Endodermal cell (in vitro differentiated cells): ENCODE measurements at regions not wholly inside any gene's neighbourhood (a gene's known extent, or its start where the extent isn't known, plus 50 kb on each side); places are given as distances from the start of the nearest gene placed in this dataset.
A peak's percentile ranks its signal among the peaks of the same experiment; 100 is the strongest.
"Not testable (repeated sequence)": the region's sequence is repeated elsewhere in the genome, so short reads cannot be mapped to it uniquely, and the experiment has no call there.

Source experiments
- DNase-seq: peaks from one replicate; pipeline ENCODE4 v3.0.0-alpha.2; 2017
- H3K27ac ChIP-seq: 2 replicates; pipeline ENCODE4 v1.5.1; 2013; ENCODE audit warnings: mild to moderate bottlenecking, low read depth, low read length, moderate library complexity
- H3K27me3 ChIP-seq: 2 replicates; pipeline ENCODE4 v1.6.1; 2013; ENCODE audit warnings: mild to moderate bottlenecking, low read length, moderate library complexity; ENCODE audit not compliant: insufficient read depth, control insufficient read depth, poor library complexity, severe bottlenecking
- H3K36me3 ChIP-seq: 2 replicates; pipeline ENCODE4 v1.7.0; 2013; ENCODE audit warnings: mild to moderate bottlenecking, low read length, moderate library complexity; ENCODE audit not compliant: control insufficient read depth, insufficient read depth
- H3K4me1 ChIP-seq: one replicate; pipeline ENCODE4 v1.7.0; 2013; ENCODE audit warnings: low read length; ENCODE audit not compliant: control insufficient read depth, insufficient read depth
- H3K4me3 ChIP-seq: 2 replicates; pipeline ENCODE4 v1.5.1; 2013; ENCODE audit warnings: mild to moderate bottlenecking, low read length, moderate library complexity
- H3K9ac ChIP-seq: 2 replicates; pipeline ENCODE4 v1.6.1; 2013; ENCODE audit warnings: mild to moderate bottlenecking, low read length, moderate library complexity; ENCODE audit not compliant: poor library complexity, severe bottlenecking; ENCODE audit errors: extremely low read depth
- H3K9me3 ChIP-seq: 2 replicates; pipeline ENCODE4 v1.6.1; 2013; ENCODE audit warnings: mild to moderate bottlenecking, low read length, moderate library complexity; ENCODE audit not compliant: control insufficient read depth
- H3K27ac Mint-ChIP-seq: 2 replicates; pipeline ENCODE4 v1.8.0; 2020; ENCODE audit warnings: mixed read lengths
- H3K27me3 Mint-ChIP-seq: 2 replicates; pipeline ENCODE4 v1.8.0; 2021; ENCODE audit warnings: mild to moderate bottlenecking, mixed read lengths; ENCODE audit not compliant: insufficient read depth
- H3K36me3 Mint-ChIP-seq: 2 replicates; pipeline ENCODE4 v1.8.0; 2020; ENCODE audit warnings: low read depth, mixed read lengths
- H3K4me1 Mint-ChIP-seq: 2 replicates; pipeline ENCODE4 v1.8.0; 2020; ENCODE audit warnings: mixed read lengths
- H3K4me3 Mint-ChIP-seq: 2 replicates; pipeline ENCODE4 v1.8.0; 2020; ENCODE audit warnings: mild to moderate bottlenecking, moderate library complexity, mixed read lengths
- H3K9me3 Mint-ChIP-seq: 2 replicates; pipeline ENCODE4 v1.8.0; 2020; ENCODE audit warnings: mild to moderate bottlenecking, mixed read lengths
- WGBS, 2 experiments: methylation state at CpG; one replicate each; pipeline versions ENCODE4 v1.1.5 to v1.1.7; 2013; ENCODE audit warnings: missing lambda C conversion rate in 2 of 2, mixed read lengths in 1 of 2; ENCODE audit not compliant: insufficient coverage in 1 of 2, insufficient read length in 1 of 2; 5-methylcytosine and 5-hydroxymethylcytosine counted together
- TF ChIP-seq, protein P1 (sequence below): fragments of 200-600 bp; sonication (generic); conservative IDR thresholded peaks from 2 replicates; pipeline ENCODE4 v1.5.0; 2021; ENCODE audit warnings: antibody characterized with exemption, mild to moderate bottlenecking

DNA sequence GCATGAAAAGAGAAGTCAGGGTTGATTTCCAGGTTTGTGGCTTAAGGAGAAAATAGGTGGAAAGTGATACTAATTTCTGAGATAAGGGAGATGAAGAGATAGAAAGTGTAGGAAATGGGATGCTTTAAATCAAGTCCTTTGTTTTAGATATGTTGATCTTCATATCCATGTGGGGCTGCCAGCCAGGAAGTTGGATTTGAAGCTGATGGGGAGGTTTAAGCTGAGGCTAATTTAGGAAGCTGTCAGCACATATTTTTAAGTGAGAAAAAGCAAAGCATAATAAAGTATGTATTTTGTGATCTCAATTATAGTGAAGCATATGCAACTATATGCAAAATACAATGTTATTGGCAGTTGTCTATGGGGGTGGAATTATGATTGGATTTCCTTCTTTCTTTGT, 428.4 kb downstream of the CSNK1G3 start:
- Mint-ChIP-seq H3K4me3 (no peak overlapping the region), H3K4me1 (no peaks in the 10 kb centered on the region), H3K9me3 (peaks cover 76% of the 10 kb centered on the region), H3K27me3 (no peaks in the 10 kb centered on the region), H3K36me3 (peaks cover 31% of the 10 kb centered on the region), H3K27ac (no peak overlapping the region)
- TF ChIP-seq, protein P1, sequence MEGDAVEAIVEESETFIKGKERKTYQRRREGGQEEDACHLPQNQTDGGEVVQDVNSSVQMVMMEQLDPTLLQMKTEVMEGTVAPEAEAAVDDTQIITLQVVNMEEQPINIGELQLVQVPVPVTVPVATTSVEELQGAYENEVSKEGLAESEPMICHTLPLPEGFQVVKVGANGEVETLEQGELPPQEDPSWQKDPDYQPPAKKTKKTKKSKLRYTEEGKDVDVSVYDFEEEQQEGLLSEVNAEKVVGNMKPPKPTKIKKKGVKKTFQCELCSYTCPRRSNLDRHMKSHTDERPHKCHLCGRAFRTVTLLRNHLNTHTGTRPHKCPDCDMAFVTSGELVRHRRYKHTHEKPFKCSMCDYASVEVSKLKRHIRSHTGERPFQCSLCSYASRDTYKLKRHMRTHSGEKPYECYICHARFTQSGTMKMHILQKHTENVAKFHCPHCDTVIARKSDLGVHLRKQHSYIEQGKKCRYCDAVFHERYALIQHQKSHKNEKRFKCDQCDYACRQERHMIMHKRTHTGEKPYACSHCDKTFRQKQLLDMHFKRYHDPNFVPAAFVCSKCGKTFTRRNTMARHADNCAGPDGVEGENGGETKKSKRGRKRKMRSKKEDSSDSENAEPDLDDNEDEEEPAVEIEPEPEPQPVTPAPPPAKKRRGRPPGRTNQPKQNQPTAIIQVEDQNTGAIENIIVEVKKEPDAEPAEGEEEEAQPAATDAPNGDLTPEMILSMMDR = no peak
- Histone ChIP-seq H3K36me3 (no peaks in the 10 kb centered on the region), H3K9me3 (peaks cover 91% of the 10 kb centered on the region), H3K27ac (no peak overlapping the region), H3K4me3 (peak overlapping the region; percentile 42), H3K9ac (no peak overlapping the region), H3K4me1 (no peaks in the 10 kb centered on the region), H3K27me3 (no peaks in the 10 kb centered on the region)
- DNase-seq = no peak

DNA sequence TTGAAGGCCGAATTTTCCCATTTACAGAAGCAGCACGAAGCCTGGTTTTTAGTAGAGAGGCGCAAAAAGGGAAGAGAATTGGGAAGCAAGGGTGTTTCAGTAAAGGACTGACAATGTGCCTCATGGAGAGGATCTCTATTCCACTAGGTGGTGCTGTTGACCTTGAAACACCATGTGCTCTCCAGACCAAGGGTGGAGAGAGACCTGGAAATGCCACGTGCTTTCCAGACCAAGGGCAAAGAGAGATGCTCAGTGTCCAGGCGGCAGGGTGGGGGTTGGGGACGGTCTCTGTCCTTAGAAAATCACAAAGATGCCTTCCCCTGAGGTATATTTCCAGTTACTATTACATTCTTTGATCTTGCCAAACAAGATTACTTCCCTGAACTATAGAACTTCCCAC, 425.3 kb downstream of the CSNK1G3 start:
- H3K4me1 ChIP-seq = no peaks in the 10 kb centered on the region
- H3K9ac ChIP-seq = no peak overlapping the region
- TF ChIP-seq, protein P1 = peak; percentile 79
- H3K4me3 ChIP-seq = peak overlapping the region; percentile 42
- H3K9me3 Mint-ChIP-seq = peaks cover 77% of the 10 kb centered on the region
- no peak overlapping the region for H3K4me3 Mint-ChIP-seq
- no peaks in the 10 kb centered on the region for H3K36me3 ChIP-seq
- H3K27me3 Mint-ChIP-seq = no peaks in the 10 kb centered on the region
- 66 to 79% methylated on average over 4 to 6 of the region's 6 CpGs for WGBS, 2 experiments
- no peaks in the 10 kb centered on the region for H3K27me3 ChIP-seq
- peak; percentile 81 for DNase-seq
- H3K27ac Mint-ChIP-seq = no peak overlapping the region
- no peaks in the 10 kb centered on the region for H3K4me1 Mint-ChIP-seq
- peaks cover 27% of the 10 kb centered on the region for H3K36me3 Mint-ChIP-seq
- H3K27ac ChIP-seq = no peak overlapping the region
- H3K9me3 ChIP-seq = peaks cover 66% of the 10 kb centered on the region

DNA sequence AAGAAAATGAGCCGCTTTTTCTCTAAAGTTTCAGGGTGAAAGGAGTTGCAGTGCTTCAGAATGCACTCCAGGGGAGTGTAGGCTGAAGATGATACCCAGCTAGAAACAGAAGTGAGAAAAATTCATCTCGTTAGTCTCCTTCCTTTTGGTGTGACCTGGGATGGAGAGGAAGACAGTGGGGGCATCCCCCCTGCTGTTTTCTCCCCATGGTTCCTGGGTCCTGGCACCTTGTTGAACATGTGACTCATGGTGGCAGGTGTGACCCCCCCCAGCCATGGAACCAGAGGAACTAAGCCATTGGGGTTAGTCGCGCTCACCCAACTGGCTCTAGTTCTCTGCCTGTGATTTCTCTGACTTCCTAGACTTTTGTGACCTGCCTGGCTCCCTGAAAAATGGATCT, 424.6 kb downstream of the CSNK1G3 start:
- H3K36me3 ChIP-seq = no peaks in the 10 kb centered on the region
- Mint-ChIP-seq H3K4me1 (no peaks in the 10 kb centered on the region), H3K9me3 (peaks cover 70% of the 10 kb centered on the region), H3K4me3 (no peak overlapping the region), H3K27ac (no peak overlapping the region), H3K27me3 (no peaks in the 10 kb centered on the region), H3K36me3 (peaks cover 24% of the 10 kb centered on the region)
- H3K4me3 ChIP-seq = peak overlapping the region; percentile 26
- no peak overlapping the region for H3K9ac ChIP-seq
- no peak for DNase-seq
- H3K9me3 ChIP-seq = peaks cover 60% of the 10 kb centered on the region
- no peaks in the 10 kb centered on the region for H3K27me3 ChIP-seq
- WGBS, 2 experiments = 98 to 100% methylated on average over 4 of the region's 4 CpGs
- no peaks in the 10 kb centered on the region for H3K4me1 ChIP-seq
- H3K27ac ChIP-seq = no peak overlapping the region
- TF ChIP-seq, protein P1 = no peak

DNA sequence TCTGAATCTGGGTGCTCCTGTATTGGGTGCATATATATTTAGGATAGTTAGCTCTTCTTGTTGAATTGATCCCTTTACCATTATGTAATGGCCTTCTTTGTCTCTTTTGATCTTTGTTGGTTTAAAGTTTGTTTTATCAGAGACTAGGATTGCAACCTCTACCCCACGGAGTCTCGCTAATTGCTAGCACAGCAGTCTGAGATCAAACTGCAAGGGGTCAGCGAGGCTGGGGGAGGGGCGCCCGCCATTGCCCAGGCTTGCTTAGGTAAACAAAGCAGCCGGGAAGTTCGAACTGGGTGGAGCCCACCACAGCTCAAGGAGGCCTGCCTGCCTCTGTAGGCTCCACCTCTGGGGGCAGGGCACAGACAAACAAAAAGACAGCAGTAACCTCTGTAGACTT, 421.8 kb downstream of the CSNK1G3 start:
- not testable (repeated sequence) for H3K9ac ChIP-seq, H3K4me3 ChIP-seq, H3K27me3 Mint-ChIP-seq, H3K27me3 ChIP-seq, H3K27ac Mint-ChIP-seq, H3K4me3 Mint-ChIP-seq, H3K4me1 Mint-ChIP-seq, H3K4me1 ChIP-seq, H3K36me3 ChIP-seq, DNase-seq, H3K27ac ChIP-seq
- peaks cover 23% of the 10 kb centered on the region for H3K36me3 Mint-ChIP-seq
- H3K9me3 ChIP-seq = peaks cover 34% of the 10 kb centered on the region
- 60 to 62% methylated on average over 2 to 5 of the region's 7 CpGs for WGBS, 2 experiments
- H3K9me3 Mint-ChIP-seq = peaks cover 48% of the 10 kb centered on the region
